ENCODE measurements at regions not wholly inside any gene's neighbourhood (a gene's known extent, or its start where the extent isn't known, plus 50 kb on each side); places are given as distances from the start of the nearest gene placed in this dataset.

- TF ChIP-seq GABPA (IDR thresholded peaks at IDR 0.05; ENCODE audit: low read depth) (no peak), REST (IDR thresholded peaks at IDR 0.05; ENCODE audit: insufficient replicate concordance, low read depth) (no peak), CTCF (IDR thresholded peaks at IDR 0.05; ENCODE audit: insufficient read depth, low read length) (no peak), POLR2AphosphoS5 (IDR thresholded peaks at IDR 0.05; ENCODE audit: low read depth) (no peak), SPI1 (IDR thresholded peaks at IDR 0.05; ENCODE audit: borderline replicate concordance, low read depth) (no peak)
- no peak for DNase-seq (ENCODE audit: low read depth in 1 of 2, low spot score in 1 of 2)
- no peaks in the 10 kb centered on the region for H3K27me3 ChIP-seq (ENCODE audit: insufficient read depth, poor library complexity, severe bottlenecking)
- H3K27ac ChIP-seq (replicated peaks) = no peak overlapping the region
- no peak overlapping the region for H3K4me3 ChIP-seq (replicated peaks; ENCODE audit: insufficient read depth, low read length)
Measured at GRCh38 chr5:19352120-19352519, 635.9 kb downstream of the CDH18 start.

- H3K27me3 ChIP-seq (ENCODE audit: insufficient read depth, poor library complexity, severe bottlenecking) = no peaks in the 10 kb centered on the region
- TF ChIP-seq SPI1 (IDR thresholded peaks at IDR 0.05; ENCODE audit: borderline replicate concordance, low read depth) (no peak), GABPA (IDR thresholded peaks at IDR 0.05; ENCODE audit: low read depth) (no peak), CTCF (IDR thresholded peaks at IDR 0.05; ENCODE audit: insufficient read depth, low read length) (no peak), POLR2AphosphoS5 (IDR thresholded peaks at IDR 0.05; ENCODE audit: low read depth) (no peak), REST (IDR thresholded peaks at IDR 0.05; ENCODE audit: insufficient replicate concordance, low read depth) (no peak)
- DNase-seq (ENCODE audit: low read depth in 1 of 2, low spot score in 1 of 2) = no peak
- H3K4me3 ChIP-seq (replicated peaks; ENCODE audit: insufficient read depth, low read length) = no peak overlapping the region
- no peak overlapping the region for H3K27ac ChIP-seq (replicated peaks)
Measured at GRCh38 chr5:19369048-19369447, 619.0 kb downstream of the CDH18 start.

GRCh38 chr5:19369561-19369960 lies 618.4 kb downstream of the CDH18 start:
- no peak for DNase-seq (ENCODE audit: low read depth in 1 of 2, low spot score in 1 of 2)
- TF ChIP-seq CTCF (IDR thresholded peaks at IDR 0.05; ENCODE audit: insufficient read depth, low read length) = no peak
- no peak for TF ChIP-seq REST (IDR thresholded peaks at IDR 0.05; ENCODE audit: insufficient replicate concordance, low read depth)
- TF ChIP-seq GABPA (IDR thresholded peaks at IDR 0.05; ENCODE audit: low read depth) = no peak
- no peak for TF ChIP-seq POLR2AphosphoS5 (IDR thresholded peaks at IDR 0.05; ENCODE audit: low read depth)
- no peak for TF ChIP-seq SPI1 (IDR thresholded peaks at IDR 0.05; ENCODE audit: borderline replicate concordance, low read depth)
- Histone ChIP-seq H3K4me3 (replicated peaks; ENCODE audit: insufficient read depth, low read length) (no peak overlapping the region), H3K27ac (replicated peaks) (no peak overlapping the region), H3K27me3 (ENCODE audit: insufficient read depth, poor library complexity, severe bottlenecking) (no peaks in the 10 kb centered on the region)

Measured in HL-60 (cell line).